ENCODE measurements at regions not wholly inside any gene's neighbourhood (a gene's known extent, or its start where the extent isn't known, plus 50 kb on each side); places are given as distances from the start of the nearest gene placed in this dataset.

GRCh38 chr11:70530629-70531185 is 132.4 kb downstream of the CTTN start:
- intact Hi-C loops (cut with micrococcal nuclease): no loop called here
- Histone ChIP-seq H3K4me1 (ENCODE audit: control insufficient read depth in 1 of 2, insufficient read depth in 2 of 2, low read length in 2 of 2) (peaks cover 0 to 13% of the 10 kb centered on the region in 2 experiments; a peak in 3 of 4 replicates), H3K27me3 (ENCODE audit: insufficient read depth, low read length) (no peaks in the 10 kb centered on the region), H3K27ac (ENCODE audit: low read depth, low read length) (no peak overlapping the region), H3K9ac (ENCODE audit: low read length) (no peak overlapping the region), H3K79me2 (ENCODE audit: insufficient read depth, low read length) (no peaks in the 10 kb centered on the region), H3K36me3 (ENCODE audit: control insufficient read depth in 1 of 2, insufficient read depth in 2 of 2, low read length in 2 of 2) (no peaks in the 10 kb centered on the region), H3K9me2 (ENCODE audit: insufficient read depth) (no peaks in the 10 kb centered on the region), H4K20me1 (ENCODE audit: insufficient read depth) (no peaks in the 10 kb centered on the region), H3K9me3 (ENCODE audit: control insufficient read depth in 1 of 2, insufficient read depth in 1 of 2, low read depth in 1 of 2, low read length in 2 of 2) (no peaks in the 10 kb centered on the region; a peak in 1 of 4 replicates), H3K4me3 (replicated peaks in 1 of 2; ENCODE audit: low read depth in 1 of 2, low read length in 2 of 2) (no peak overlapping the region), H3K4me2 (ENCODE audit: low read length) (no peak overlapping the region), H2AFZ (ENCODE audit: low read depth, low read length, poor library complexity, severe bottlenecking) (no peak overlapping the region)
- no peak for TF ChIP-seq ATF3 (IDR thresholded peaks at IDR 0.05)
- no peak for TF ChIP-seq FOSL1 (IDR thresholded peaks at IDR 0.05; ENCODE audit: low read depth)
- no peak for TF ChIP-seq CTCF (IDR thresholded peaks at IDR 0.05 in 2 of 3, conservative IDR thresholded peaks at IDR 0.05 in 1 of 3; ENCODE audit: borderline replicate concordance in 1 of 3, insufficient read depth in 1 of 3, low read depth in 2 of 3, low read length in 2 of 3)
- no peak for TF ChIP-seq ZNF274 (IDR thresholded peaks at IDR 0.05; ENCODE audit: low read depth, low read length)
- no peak for TF ChIP-seq EZH2phosphoT487 (IDR thresholded peaks at IDR 0.05; ENCODE audit: borderline replicate concordance)
- no peak for TF ChIP-seq CBX3 (IDR thresholded peaks at IDR 0.05; ENCODE audit: low read depth)
- no peak for TF ChIP-seq ZFX (IDR thresholded peaks at IDR 0.05)
- TF ChIP-seq EGR1 (IDR thresholded peaks at IDR 0.05; ENCODE audit: low read depth): no peak
- no peak for TF ChIP-seq CEBPB (IDR thresholded peaks at IDR 0.05; ENCODE audit: low read depth)
- no peak for TF ChIP-seq RAD21 (IDR thresholded peaks at IDR 0.05; ENCODE audit: low read depth)
- TF ChIP-seq JUND (IDR thresholded peaks at IDR 0.05): no peak
- TF ChIP-seq EZH2 (IDR thresholded peaks at IDR 0.05): no peak
- TF ChIP-seq POLR2AphosphoS5 (IDR thresholded peaks at IDR 0.05; ENCODE audit: low read depth, low read length): no peak
- TF ChIP-seq SP1 (IDR thresholded peaks at IDR 0.05; ENCODE audit: low read depth): no peak
- no peak for TF ChIP-seq TCF7L2 (IDR thresholded peaks at IDR 0.05; ENCODE audit: borderline replicate concordance, extremely low read depth, insufficient read depth, insufficient read length)
- ChIA-PET POLR2A (no interaction called here), RAD21 (ENCODE audit: low non-redundant PET in 1 of 2, low total read pairs in 2 of 2, uncharacterized antibody in 2 of 2, unreplicated experiment in 2 of 2) (no interaction called here), CTCF (no interaction called here)
- no TSS peak for BruUV-seq (replicated peaks)
- ATAC-seq (no peak), DNase-seq (ENCODE audit: low read depth, low spot score) (no peak)
